Fibroblast of skin of right biceps (primary cell): ENCODE measurements at regions not wholly inside any gene's neighbourhood (a gene's known extent, or its start where the extent isn't known, plus 50 kb on each side); places are given as distances from the start of the nearest gene placed in this dataset.
"Not testable (repeated sequence)": the region's sequence is repeated elsewhere in the genome, so short reads cannot be mapped to it uniquely, and the experiment has no call there.

ENCODE experiments used
- DNase-seq: peaks from one replicate; pipeline ENCODE4 v3.0.0-alpha.2; 2013

- DNase-seq, result no peak
These were observed 89.4 kb downstream of the PLXNA1 start for GRCh38 chr3:127072221-127072771.

- DNase-seq, result no peak
These were observed 90.3 kb downstream of the PLXNA1 start for GRCh38 chr3:127072971-127073783.

GRCh38 chr3:127073941-127074820 is 91.3 kb downstream of the PLXNA1 start:
- DNase-seq, result peak; percentile 8

GRCh38 chr3:127074900-127075360 is 92.0 kb downstream of the PLXNA1 start:
- DNase-seq, result peak; percentile 89

DNA sequence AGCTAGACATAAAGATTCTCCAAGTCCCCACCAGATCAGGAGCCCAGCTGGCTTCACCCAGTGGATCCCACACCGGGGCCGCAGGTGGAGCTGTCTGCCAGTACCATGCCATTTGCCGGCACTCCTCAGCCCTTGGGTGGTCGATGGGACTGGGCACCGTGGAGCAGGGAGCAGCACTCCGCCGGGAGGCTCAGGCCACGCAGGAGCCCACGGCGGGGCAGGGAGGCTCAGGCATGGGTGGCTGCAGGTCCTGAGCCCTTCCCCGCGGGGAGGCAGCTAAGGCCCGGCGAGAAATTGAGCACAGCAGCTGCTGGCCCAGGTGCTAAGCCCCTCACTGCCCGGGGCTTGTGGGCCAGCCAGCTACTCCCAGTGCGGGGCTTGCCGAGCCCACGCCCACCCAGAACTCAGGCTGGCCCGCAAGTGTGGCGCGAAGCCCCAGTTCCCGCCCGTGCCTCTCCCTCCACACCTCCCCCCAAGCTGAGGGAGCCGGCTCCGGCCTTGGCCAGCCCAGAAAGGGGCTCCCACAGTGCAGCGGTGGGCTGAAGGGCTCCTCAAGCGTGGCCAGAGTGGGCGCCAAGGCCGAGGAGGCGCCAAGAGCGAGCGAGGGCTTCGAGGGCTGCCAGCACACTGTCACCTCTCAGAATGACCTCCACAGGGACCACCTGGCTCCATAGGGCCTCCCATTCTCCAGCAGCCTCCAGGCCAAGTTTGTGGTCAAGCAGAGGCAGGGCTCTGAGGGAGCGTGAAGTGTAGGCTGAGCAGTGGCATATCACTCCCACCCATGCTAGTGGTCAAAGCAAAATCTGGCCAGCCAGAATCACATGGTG is 93.5 kb downstream of the PLXNA1 start:
- DNase-seq, result not testable (repeated sequence)

GRCh38 chr3:127077068-127077467 is 94.2 kb downstream of the PLXNA1 start:
- DNase-seq, result no peak

DNA sequence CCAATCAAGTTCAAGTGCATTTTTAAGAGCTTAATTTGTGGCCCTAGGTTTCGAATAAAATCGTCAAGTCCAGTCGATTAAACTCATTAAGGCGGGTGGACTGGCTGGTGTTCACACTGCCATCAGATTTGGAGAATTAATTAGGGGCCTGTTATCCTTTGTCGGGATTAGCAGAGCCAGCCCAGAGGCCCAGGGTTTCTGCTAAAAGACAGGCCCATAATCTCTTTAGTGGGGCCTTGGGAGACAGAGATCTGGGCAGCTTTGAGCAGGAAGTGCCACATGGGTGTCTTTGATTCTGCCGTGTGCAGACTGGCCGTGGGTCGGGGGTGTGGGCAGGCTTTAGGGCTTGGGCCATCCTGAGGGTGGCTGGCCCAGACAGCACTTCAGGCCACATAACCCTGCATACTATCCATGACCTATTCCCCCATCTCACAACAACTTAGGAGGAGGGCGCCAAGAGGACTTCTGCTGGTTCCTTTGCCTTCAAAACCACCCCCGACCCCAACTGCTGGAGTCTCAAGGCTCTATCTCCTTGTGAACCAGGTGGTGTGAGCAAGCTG is 94.7 kb downstream of the PLXNA1 start:
- DNase-seq, result no peak

DNA sequence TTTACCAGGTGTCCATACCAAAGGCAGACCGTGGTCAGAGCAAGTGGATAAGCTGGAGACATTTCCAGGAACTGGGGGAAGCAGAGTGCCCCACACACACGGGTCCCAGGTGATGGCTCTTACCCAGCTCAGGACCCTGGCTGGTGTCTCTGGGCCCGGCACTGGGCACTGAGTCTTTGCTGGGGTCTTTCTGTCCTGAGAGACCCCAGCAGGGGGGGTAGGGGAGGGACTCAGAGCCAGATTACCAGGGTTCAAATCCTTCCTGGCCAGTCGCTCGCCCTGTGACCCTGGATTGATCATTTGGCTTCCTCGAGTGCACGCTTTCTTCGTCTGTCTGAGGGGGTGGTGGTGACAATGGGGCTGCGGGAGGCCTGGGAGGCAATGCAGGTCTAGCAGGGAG is 95.7 kb downstream of the PLXNA1 start:
- DNase-seq, result no peak

DNA sequence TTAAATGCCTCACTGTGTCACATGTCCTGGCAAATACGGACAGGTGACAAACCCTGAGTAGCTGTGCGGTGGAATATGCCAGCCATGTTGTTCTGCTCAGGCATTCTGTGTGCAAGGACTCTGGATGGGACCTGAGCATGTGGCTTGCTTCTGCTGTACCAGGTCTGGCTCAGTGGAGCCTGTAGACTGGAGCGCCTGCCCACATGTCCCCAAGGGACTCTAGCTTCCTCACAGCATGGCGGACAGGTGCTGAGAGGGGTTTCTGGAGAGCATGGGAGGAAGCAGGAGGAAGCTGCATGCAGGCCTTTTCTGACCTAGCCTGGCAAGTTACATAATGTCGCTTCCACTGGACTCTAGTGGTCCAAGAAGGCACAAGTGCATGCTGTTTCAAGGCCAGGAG is 96.3 kb downstream of the PLXNA1 start:
- no peak for DNase-seq

DNA sequence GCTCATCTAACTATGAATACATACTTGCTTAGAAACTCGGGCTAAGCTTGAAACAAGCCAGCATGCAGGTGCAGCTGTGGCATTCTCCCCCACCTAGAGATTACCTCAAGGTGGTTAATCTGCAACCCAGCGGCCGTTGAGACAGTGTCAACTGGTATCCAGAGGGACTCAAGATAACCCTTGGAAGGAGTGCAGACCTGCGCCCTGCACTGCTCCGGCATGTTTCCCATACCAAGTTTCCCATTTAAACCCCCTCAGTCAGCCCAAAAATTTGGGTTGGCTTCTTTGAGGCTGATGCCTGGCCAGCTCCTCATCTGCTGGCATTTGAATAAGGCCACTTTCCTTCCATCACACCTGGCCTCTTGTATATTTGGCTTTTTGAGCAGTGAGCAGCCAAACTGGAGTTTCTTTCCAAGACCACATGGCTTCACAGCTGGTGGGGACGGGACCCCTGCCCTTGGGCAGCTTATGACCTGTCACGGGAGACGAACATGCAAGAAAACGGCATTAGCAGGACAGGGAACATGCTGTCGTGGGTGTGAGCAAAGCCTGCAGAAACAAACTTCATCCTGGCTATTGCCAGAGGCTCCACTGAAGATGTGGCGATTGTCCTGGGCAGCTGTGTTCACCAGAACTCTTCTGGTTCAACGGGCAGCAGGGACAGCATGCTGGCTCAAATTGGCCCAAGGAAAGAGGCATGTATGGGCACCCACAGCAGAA is 98.2 kb downstream of the PLXNA1 start:
- no peak for DNase-seq

DNA sequence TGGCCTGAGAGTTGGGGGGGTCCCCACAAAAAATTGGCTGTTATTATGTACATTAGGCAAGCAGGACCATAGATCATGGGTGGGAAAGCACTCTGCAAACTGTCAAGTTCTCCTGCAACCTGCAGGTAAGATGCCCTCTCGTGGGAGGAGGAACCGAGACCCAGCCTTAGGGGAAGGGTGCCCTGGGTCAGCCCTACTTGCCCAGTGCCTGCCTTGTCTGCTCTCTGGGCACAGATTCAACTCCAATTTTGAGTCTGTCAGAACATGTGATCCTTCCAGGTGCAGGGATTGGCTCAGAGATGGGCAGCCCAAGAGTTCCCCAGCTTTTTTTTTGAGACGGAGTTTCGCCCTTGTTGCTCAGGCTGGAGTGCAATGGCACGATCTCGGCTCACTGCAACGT is 99.2 kb downstream of the PLXNA1 start:
- DNase-seq, result no peak

- DNase-seq, result no peak
These were observed 101.0 kb downstream of the PLXNA1 start for GRCh38 chr3:127083778-127084397.

GRCh38 chr3:127084401-127084990 is 101.6 kb downstream of the PLXNA1 start:
- DNase-seq, result no peak

DNA sequence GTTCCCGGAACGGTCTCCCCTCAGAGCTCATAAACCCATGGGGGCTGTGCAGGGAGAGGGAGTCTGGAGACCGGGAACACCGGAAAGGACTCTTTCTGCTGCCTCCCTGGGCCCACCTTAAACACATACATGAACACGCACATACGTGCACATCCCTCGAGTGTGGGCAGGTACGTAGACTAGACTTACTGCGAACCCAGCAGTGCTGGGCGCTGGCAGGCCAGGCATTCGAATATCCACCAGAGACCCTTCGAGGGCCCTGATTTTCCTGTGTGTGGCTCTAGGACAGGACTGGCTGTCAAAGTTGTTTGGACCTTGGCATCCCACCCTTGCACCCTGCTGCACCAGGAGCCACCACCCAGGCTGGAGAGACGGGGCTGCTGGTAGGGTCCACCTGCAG is 102.7 kb downstream of the PLXNA1 start:
- no peak for DNase-seq

DNA sequence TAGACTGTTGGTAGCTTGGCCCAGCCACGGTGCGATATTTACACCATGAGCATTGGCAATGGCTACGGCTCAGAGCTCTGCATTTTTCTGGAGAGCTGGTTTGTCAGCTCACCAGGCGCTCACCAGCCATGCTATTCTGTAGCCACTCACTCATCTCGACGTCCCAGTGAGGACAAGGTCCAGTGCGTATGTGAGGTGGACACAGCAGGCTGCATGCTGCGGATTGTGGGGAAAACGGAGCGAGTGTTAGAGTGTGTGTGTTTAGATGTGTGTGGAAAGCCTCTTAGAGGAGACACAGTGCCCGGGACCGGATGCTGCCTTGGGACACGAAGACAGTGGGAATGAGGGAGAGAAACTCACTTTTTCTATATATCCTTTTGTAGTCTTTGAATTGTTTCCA is 103.7 kb downstream of the PLXNA1 start:
- not testable (repeated sequence) for DNase-seq

DNA sequence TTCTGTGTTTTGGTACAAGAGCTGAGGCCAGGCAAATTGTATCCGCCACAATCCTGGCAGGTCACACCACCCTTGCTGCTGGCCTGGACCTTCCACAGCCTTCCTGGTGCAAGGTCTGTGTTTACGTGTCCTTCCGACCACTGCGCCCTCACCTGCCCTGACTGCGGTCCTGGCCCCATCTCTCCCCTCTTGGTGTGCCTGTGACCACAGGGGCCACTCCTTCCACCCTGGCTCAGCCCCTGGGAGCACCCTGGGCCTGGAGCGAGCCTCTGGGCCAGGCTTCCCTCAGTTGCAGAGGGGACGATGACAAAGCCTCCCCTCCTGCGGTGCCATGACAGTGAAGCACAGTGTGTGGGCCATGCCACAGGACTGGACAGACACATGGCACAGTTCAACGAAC is 104.5 kb downstream of the PLXNA1 start:
- no peak for DNase-seq

- no peak for DNase-seq
These were observed 104.2 kb upstream of the PRR23E start for GRCh38 chr3:127088511-127089351.

- peak; percentile 33 for DNase-seq
These were observed 103.3 kb upstream of the PRR23E start for GRCh38 chr3:127089486-127090145.
